H7 (cell line): ENCODE measurements at regions not wholly inside any gene's neighbourhood (a gene's known extent, or its start where the extent isn't known, plus 50 kb on each side); places are given as distances from the start of the nearest gene placed in this dataset.
"Not testable (repeated sequence)": the region's sequence is repeated elsewhere in the genome, so short reads cannot be mapped to it uniquely, and the experiment has no call there.

Experiments used
- DNase-seq: peaks from one replicate; pipeline ENCODE4 v3.0.0; 2012
- H3K27me3 ChIP-seq: 2 replicates; pipeline ENCODE4 v1.6.0; 2011; ENCODE audit warnings: mild to moderate bottlenecking, low read length; ENCODE audit not compliant: control insufficient read depth, insufficient read depth
- H3K36me3 ChIP-seq: replicated peaks from 2 replicates; pipeline ENCODE4 v1.5.1; 2011; ENCODE audit warnings: low read length; ENCODE audit not compliant: control insufficient read depth, insufficient read depth
- H3K4me3 ChIP-seq: 2 replicates; pipeline ENCODE4 v1.5.1; 2011; ENCODE audit warnings: low read depth, mild to moderate bottlenecking, control low read depth, low read length, moderate library complexity; ENCODE audit not compliant: insufficient read depth

DNA sequence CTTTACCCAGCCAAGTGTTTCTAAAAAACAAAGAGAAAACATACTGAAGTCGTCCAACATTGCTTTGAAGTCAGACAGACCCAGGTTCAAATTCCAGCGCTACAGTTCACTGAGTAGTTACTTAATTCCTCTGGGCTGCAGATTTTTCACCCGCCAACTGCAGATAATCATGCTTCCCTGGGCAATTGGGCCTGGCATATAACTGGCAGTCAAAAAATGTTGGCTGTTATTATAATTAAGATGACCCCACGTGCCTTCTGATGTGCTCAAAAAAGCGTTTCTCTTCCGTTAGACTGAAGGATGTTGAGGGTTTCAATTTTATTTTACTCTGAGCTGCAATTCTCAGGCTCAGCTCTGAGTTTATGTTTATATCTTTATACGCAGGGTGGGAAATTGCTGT is 156.1 kb upstream of the CITED2 start:
- no peaks in the 10 kb centered on the region for H3K27me3 ChIP-seq
- no peaks in the 10 kb centered on the region for H3K36me3 ChIP-seq
- H3K4me3 ChIP-seq = no peak overlapping the region
- no peak for DNase-seq

GRCh38 chr6:139529420-139529819 is 155.0 kb upstream of the CITED2 start:
- Histone ChIP-seq H3K27me3 (no peaks in the 10 kb centered on the region), H3K36me3 (no peaks in the 10 kb centered on the region), H3K4me3 (no peak overlapping the region)
- DNase-seq = no peak

- DNase-seq = no peak
- Histone ChIP-seq H3K4me3 (no peak overlapping the region), H3K27me3 (no peaks in the 10 kb centered on the region), H3K36me3 (no peaks in the 10 kb centered on the region)
Observed at GRCh38 chr6:139528471-139528870, 154.0 kb upstream of the CITED2 start.

DNA sequence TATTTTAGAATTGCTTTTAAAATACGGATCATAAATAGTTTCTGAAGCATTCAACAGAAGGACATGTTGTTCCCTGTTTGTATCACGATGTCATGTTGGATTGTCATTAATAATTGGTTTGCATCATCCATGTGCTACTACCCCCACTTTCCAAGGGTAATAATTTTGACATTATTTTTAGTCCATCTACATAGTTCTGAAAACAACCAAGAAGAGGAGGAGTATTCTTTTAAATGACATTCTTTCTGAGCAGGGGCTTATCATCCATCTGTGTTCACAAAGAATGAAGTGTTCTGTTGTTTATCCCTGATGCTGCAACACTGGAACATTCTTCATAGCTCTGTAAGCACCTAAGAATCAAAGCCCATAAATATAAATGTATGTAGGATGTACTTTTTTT is 151.0 kb upstream of the CITED2 start:
- Histone ChIP-seq H3K4me3 (no peak overlapping the region), H3K36me3 (no peaks in the 10 kb centered on the region), H3K27me3 (no peaks in the 10 kb centered on the region)
- DNase-seq = no peak

DNA sequence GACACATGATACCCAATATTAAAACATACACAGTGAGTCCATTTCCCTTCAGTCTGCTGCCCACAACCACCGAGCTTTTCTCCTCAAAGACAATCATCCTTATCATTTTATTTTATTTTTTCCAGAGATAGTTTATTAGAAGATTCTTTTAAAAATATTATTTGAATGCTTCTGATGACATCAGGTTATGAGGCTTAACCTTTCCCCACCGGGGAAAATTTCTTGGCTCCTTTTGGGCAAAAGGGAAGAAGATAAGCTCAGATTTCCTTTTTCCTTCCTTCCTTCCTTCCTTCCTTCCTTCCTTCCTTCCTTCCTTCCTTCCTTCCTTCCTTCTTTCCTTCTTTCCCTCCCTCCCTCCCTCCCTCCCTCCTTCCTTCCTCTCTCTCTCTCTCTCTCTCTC is 149.5 kb upstream of the CITED2 start:
- DNase-seq = no peak
- Histone ChIP-seq H3K4me3 (no peak overlapping the region), H3K36me3 (no peaks in the 10 kb centered on the region), H3K27me3 (no peaks in the 10 kb centered on the region)

- no peak overlapping the region for H3K4me3 ChIP-seq
- no peaks in the 10 kb centered on the region for H3K36me3 ChIP-seq
- H3K27me3 ChIP-seq = no peaks in the 10 kb centered on the region
- DNase-seq = no peak
Observed at GRCh38 chr6:139522511-139523220, 148.2 kb upstream of the CITED2 start.

- no peaks in the 10 kb centered on the region for H3K27me3 ChIP-seq
- no peaks in the 10 kb centered on the region for H3K36me3 ChIP-seq
- DNase-seq = no peak
- no peak overlapping the region for H3K4me3 ChIP-seq
Observed at GRCh38 chr6:139521338-139521737, 146.9 kb upstream of the CITED2 start.

DNA sequence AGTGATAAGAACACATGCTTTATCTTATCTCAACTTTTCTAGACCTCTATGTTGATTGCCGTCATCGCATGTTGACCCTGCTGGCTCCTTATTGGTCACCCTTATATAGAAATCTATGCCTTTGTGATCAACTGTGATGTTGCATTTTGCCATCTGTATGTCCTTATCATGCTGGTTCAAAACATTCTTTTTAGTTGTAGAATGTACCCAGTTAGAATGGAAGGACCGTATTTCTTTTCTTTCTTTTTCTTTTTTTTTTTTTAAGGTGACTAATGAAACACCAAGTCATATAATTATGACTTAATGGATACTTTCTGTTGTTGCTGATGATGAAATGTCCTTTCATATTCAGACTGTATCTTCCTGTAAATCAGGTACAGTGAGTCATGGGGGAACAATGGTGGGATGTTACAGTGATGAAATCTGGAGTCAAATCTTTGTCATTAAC is 145.9 kb upstream of the CITED2 start:
- Histone ChIP-seq H3K4me3 (no peak overlapping the region), H3K36me3 (no peaks in the 10 kb centered on the region), H3K27me3 (no peaks in the 10 kb centered on the region)
- DNase-seq = no peak

GRCh38 chr6:139519571-139520031 is 145.2 kb upstream of the CITED2 start:
- Histone ChIP-seq H3K4me3 (no peak overlapping the region), H3K36me3 (no peaks in the 10 kb centered on the region), H3K27me3 (no peaks in the 10 kb centered on the region)
- DNase-seq = no peak

DNA sequence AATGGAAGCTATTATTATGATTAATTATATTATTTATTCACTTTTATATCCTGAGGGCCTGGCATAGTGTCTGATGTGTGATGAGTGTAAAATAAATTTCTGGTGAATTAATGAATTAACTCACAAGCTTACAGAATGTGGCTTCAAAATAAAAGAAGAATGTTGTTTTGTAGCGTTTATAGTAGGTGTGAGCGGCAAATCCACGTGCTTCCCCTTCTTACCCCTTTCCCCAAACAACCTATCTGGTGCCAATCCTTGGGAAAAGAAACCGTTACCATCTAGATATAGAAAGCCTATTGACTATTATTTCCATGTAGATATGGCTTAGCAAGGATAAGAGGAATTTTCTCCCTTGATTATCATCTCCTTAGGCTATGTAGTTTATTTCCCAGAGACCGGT is 144.6 kb upstream of the CITED2 start:
- Histone ChIP-seq H3K4me3 (no peak overlapping the region), H3K27me3 (no peaks in the 10 kb centered on the region), H3K36me3 (no peaks in the 10 kb centered on the region)
- DNase-seq = no peak

DNA sequence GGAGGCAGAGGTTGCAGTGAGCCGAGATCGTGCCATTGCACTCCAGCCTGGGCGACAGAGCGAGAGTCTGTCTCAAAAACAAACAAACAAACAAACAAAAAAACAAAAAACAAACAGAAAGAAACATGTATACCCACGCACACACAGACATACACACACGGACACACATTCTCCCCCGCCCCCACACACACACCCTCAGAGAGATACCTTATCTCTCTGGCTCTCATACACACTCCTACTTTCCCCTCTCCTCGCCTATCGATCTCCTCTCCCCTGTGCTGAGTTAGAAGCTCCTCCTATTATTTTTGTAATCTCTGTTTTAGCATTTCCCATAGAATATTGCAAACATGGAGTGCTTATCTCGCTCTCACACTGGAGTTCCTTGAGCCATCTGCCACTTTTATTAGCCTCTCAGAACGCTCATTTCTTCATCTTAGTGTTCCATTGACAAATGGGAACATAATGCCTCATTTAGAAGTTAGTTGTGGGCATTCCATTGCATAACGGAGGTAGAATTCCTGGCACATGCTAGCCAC is 144.2 kb upstream of the CITED2 start:
- no peak overlapping the region for H3K4me3 ChIP-seq
- H3K36me3 ChIP-seq = no peaks in the 10 kb centered on the region

GRCh38 chr6:139517998-139518555 is 143.6 kb upstream of the CITED2 start:
- DNase-seq, H3K4me3 ChIP-seq, H3K27me3 ChIP-seq, H3K36me3 ChIP-seq: not testable (repeated sequence)

More for the DNA sequence above, 144.2 kb upstream of the CITED2 start:
- DNase-seq = no peak
- no peaks in the 10 kb centered on the region for H3K27me3 ChIP-seq

DNA sequence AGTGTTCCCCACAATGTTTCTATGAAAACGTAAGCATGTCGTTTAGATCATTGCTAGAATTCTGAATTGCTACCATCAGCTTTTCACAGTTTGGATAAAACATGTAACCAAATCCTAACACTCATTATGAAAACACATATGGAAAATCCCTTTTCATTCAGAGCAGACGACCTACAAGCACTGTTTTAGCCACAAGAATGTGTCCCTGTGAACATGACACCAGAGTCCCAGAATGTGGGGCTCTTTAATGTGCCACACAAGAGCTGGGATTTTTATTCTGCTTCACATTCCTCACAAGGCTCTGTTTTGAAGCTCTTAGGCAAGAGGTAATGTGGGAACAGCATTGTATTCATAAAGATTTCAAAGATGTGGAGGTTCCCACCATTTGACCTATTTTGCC is 141.1 kb upstream of the CITED2 start:
- no peak overlapping the region for H3K4me3 ChIP-seq
- no peak for DNase-seq
- no peaks in the 10 kb centered on the region for H3K27me3 ChIP-seq
- no peaks in the 10 kb centered on the region for H3K36me3 ChIP-seq

DNA sequence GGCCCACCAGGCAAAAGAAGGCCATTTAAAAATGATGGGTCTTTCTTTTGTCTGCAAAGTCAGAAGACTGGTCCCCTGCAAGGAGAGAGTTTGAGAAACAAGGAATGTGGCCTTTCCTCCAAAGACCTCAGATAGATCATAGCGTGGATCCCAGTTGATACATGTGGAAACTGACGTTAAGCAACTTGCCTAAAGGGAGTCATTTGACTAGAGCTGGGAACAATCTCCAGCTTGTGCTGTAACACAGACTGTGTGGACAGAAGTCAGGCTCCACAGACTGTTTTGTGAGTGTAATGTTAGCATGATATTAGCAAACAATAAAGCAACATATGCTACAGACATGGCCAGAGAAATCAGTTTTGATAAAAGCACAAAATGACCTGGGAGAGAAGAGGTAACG is 140.4 kb upstream of the CITED2 start:
- DNase-seq = no peak
- H3K36me3 ChIP-seq = no peaks in the 10 kb centered on the region
- no peak overlapping the region for H3K4me3 ChIP-seq
- no peaks in the 10 kb centered on the region for H3K27me3 ChIP-seq

DNA sequence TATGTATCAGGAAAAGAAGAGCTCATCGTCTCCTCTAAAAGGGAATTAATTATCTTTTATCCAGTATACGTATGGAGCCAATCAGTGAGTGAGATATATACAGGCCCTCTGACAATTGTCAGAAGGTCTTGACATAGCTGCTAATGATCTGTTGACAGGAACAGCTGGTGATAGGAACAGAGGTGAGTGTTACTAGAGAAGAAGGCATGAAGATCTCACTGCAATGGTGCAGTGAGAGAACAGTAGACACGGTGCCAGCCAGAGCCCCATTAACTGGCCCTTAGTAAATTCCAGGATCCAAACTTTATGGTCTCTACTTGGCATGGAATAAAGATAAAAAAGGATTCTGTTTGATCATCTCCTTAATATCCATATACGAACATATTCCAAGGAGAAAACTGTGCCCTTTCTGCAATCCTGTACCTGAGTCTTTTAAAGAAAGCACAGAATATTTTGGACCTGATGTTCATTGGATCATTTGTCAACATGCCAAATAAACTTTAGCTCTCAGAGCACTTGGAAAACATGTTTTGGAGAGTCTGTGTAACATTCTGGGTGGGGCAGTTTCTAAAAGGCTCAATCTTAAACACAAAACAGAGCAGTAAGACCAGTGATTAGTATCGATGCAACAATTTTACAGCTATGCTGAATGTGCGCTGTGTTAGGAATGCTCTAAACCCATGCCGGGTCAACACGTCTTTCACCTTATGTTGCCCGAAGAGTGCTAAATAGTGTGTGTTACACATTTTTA is 135.8 kb upstream of the CITED2 start:
- H3K4me3 ChIP-seq = no peak overlapping the region
- H3K27me3 ChIP-seq = no peaks in the 10 kb centered on the region
- no peak for DNase-seq
- no peaks in the 10 kb centered on the region for H3K36me3 ChIP-seq
